ENCODE measurements at regions not wholly inside any gene's neighbourhood (a gene's known extent, or its start where the extent isn't known, plus 50 kb on each side); places are given as distances from the start of the nearest gene placed in this dataset.

- DNase-seq = no peak
These were observed 1075.6 kb upstream of the CNTNAP5 start for GRCh38 chr2:122949523-122949922.

- no peak for DNase-seq
These were observed 1069.3 kb upstream of the CNTNAP5 start for GRCh38 chr2:122955776-122956175.

- DNase-seq = peak; percentile 80
These were observed 1064.1 kb upstream of the CNTNAP5 start for GRCh38 chr2:122960759-122961641.

- no peak for DNase-seq
These were observed 1058.6 kb upstream of the CNTNAP5 start for GRCh38 chr2:122966461-122966860.

DNA sequence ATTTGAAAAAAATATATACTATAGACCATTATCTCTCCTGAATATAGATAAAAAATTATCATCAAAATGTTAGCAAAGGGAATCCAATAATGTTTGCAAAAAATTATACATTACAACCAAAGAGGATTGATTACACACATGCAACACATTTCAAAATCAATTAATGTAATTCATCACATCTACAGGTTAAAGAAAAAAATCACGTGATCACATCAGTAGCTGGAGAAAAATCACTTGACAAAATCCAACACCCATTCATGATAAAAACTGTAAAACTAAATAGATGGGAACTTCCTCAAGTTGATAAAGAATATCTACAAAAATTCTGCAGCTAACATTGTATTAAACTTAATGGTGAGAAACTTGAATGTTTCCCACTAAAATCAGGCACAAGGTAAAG, 1047.5 kb upstream of the CNTNAP5 start:
- no peak for DNase-seq

DNA sequence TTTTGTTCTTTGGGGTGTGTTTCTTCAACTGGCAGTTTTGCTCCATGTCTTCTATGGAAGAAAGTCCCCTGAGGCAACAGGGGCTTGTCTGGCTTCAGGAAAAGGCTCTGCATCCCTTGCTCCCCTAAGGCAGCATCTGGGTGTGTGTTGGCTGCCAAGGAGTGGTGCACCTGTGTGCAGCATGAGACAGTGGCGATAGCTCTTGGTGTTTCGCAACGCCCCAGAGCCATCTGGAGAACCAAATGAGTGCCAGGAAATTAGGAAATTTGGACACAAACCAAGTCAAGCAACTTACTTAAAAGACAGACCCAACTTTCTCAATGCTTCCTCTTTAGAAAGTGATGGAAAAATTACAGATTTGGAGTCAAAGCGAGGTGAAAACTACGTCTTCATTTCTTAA, 1044.4 kb upstream of the CNTNAP5 start:
- DNase-seq = no peak

DNA sequence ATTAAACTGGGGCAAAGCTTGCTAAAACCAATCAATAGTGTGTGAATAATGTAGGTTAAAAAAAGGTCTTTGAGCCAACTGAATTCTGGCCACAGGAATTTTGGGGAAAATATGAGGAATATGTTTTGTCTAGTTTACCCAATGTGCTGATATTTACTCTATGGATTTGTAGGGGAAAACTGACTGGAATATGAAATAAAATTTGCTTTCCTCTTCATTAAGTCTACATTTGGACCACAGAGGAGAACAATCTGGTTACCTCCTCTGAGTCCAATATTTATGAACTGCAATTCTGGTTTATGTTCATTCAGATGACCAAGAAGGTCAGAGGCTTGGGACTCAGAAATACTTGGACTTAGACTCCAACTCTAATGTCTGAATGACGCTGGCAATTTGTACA, 1042.2 kb upstream of the CNTNAP5 start:
- no peak for DNase-seq

DNA sequence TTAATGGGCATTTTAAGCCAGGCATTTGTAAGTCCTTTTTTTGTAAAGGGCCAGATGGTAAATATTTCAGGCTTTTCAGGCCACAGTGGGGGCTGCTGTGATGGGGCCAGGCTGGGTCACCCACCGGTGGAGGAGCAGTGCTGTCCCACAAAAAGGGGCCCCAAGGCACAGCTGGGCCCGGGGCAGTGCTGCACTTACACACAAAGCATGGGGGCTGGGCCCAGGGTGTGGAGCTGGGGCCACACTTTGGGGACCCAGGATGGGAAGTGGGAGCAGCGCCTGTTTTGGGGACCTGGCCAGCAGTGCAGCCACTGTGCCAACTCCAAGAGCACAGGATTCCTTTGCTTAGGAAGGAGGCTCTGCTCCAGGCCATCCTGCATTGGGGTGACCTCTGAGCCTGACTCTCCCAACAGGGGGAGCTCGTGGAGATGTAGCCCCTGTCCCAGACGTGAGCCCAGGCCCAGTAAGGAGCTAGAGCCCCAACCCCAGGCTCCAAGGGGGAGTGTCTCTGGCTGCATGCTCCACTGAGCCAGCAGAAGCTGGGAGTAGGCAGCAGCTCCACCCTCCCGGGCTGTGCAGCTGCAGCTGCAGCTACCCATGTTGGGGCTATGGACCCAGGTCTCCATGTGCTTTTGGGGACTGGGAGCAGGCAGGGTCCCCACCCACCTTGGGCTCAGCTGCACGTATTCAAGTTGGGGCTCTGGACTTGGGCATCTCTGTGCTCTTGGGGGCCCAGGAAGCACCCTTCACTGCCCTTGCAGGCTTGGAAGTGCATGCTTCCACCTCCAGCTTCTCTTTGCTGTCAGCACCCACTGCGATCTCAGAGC, 1036.5 kb upstream of the CNTNAP5 start:
- DNase-seq = no peak

- no peak for DNase-seq
These were observed 1031.5 kb upstream of the CNTNAP5 start for GRCh38 chr2:122993592-122993991.

DNA sequence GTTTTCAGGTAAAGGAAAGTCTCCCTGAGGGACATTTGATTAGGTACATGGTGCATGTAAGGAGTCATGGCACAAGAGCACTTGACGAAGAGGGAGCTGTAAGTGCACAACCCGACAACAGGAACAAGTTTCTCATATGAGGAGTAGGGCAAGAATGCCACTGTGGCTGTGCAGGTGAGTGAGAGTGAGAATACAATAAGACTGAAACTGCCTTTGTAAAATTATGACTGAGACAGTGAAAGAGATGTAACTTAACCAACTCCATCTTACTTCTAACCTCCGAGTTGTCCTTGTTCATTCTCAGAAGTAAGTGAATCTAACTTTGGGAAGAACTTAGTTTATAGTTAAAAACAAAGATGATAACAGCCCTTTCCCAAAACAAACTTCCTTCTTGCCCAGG, 1025.8 kb upstream of the CNTNAP5 start:
- no peak for DNase-seq

DNA sequence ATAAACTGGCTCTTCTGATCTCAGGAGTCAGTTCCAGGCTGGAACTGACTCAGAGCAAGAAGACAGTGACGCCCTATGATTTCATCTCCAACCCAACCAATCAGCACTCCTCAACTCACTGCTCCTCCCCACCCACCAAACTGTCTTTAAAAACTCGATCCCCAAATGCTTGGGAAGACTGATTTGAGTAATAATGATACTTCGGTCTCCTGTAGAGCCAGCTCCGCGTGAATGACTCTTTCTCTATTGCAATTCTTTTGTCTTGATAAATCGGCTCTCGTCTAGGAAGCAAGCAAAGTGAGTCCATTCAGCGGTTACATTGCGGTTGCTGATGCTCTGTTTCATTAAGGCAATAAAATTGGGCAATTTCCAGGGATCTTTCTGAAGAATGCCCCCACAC, 1025.3 kb upstream of the CNTNAP5 start:
- DNase-seq = no peak

DNA sequence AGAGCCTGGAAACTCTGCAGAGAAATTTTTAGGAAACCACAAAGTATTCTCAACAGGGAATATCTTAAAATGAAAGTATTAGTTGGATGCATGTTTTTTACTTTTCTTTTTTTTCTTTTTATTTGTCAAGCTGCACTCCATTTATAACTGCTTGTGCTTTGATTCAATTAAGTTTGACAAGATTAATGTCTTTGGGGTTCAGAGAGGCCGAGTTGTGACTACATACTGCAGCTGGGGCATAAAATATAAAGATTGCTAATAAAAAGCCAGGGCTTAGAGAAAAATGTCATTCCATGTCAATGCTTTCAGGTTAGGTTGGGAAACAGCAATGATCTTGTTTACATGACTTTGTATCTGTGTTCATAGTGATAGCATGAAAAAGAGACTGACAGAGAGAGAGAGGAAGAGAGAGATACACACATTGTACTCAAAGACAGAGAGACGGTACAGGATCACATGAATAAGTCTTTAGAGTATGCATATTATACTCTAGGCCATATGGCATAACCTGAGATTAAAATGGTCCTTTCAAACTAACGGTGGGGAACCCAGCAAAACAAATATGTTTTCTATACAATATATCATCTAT, 1022.3 kb upstream of the CNTNAP5 start:
- DNase-seq = no peak

GRCh38 chr2:123015186-123015585, 1009.9 kb upstream of the CNTNAP5 start:
- DNase-seq = no peak

DNA sequence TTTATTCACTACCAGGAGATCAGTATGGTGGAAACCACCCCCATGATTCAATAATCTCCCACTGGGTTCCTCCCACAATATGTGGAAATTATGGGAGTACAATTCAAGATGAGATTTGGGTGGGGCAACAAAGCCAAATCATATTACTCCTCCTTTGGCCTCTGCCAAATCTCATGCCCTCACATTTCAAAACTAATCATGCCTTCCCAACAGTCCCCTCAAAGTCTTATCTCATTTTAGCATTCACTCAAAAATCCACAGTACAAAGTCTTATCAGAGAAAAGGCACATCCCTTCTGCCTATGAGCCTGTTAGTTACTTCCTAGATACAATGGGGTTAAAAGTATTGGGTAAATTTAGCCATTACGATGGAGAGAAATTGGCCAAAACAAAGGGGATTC, 989.5 kb upstream of the CNTNAP5 start:
- DNase-seq = no peak

- DNase-seq = no peak
These were observed 988.8 kb upstream of the CNTNAP5 start for GRCh38 chr2:123036300-123036699.

DNA sequence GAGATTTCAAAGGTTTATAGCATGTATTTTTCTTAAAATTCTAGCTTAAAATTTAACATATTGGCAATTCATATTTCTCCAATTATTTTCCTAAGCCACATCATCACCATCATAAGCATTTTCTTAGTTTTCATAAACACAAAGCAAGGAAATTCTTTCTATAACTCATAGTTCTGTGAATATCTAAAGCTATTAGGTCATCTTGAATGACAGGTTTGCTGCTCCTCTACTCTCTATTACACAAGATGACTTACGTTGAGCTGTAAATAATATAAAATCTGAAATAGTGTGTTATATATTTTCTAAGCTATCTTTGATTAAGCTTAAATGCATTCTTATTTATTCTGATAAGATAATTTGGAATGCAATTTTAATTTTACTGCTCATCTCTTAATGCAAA, 984.6 kb upstream of the CNTNAP5 start:
- DNase-seq = no peak

DNA sequence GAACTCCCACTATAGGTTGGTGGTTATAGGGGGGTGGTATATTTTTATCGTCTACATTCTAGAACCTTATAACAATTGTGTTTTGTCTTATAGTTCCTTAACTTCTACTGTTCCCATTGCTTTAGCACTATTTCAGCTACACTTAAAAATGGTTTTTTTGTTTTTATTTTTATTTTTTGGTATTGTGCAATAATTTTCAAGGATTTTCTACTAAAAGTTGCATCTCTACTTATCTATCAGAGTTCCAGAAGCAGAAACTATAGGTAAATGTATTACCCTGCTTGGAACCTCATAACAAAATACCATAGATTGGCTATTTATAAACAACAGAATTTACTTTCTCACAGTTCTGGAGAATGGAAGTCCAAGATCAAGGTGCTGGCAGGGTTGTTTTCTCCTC, 981.6 kb upstream of the CNTNAP5 start:
- DNase-seq = no peak

DNA sequence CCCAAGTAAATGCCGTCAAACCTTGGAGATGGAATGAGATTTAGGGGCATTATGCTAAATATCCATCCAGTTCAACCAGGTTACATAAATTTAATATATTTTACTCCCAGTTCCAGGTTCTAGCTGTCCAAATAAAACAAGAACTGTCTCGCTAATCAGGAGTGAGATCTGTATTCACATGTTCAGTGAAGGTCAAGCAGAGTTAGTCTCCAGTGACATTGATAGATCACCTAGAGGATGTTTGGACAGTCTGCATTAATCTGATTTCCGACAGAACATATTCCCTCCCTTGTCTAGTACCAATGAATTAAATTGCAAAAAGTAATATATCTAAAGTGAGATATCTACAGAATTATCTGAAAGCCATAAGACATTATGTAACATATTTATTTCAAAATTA, 979.4 kb upstream of the CNTNAP5 start:
- DNase-seq = no peak

DNA sequence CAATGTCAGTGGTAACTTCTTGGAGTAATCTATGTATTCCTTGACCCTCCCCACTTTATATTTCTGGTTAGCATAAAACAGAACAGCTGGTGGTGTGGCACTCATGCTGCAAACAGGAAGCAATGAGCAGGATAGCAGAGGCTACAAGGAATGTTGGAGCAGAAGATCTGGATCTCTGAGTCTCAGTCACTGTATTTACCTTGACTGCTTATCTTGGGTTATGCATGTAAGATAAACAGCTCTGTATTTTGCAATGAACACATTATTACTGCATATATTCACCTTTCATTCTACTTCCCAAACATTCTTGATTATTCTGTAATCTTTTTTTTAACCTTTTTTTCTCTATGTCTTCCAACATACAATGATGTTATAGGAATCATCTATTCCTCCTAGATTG, 977.9 kb upstream of the CNTNAP5 start:
- DNase-seq = no peak

- no peak for DNase-seq
These were observed 974.0 kb upstream of the CNTNAP5 start for GRCh38 chr2:123051136-123051535.

DNA sequence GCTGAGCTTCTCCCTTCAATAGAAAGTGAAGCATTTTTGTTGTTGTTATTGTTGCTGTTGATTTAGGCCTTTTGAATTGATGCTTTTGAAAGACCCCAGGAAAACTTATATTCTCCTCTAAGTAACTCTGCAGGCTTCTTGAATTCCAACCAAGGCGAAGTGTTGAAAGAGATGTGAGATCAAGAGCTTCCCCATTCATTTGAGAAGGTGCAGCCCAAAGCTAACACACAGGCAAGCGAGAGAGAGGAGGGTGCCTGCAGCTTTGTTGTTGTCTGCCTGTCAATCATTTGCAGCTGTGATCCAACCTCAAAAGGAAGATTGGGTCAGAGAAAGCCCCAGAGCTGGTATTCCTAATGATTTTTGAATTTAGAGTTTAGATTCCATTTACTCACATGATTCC, 963.6 kb upstream of the CNTNAP5 start:
- DNase-seq = no peak

DNA sequence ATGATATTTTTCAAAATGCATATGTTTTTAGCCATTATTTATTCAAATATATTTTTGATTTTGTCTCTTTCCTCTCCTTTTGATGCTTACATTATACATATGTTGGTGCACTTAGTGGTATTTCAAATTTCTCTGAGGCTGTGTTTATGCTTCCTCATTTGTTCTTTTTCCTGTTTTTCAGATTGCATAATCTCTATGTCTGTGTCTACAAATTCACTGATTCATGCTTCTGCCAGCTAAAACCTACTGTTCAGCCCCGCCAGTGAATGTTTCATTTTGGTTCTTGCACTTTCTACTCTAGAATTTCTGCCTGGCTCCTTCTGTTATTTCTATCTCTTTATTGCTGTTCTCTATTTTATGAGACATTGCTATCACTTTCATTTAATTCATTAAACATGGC, 951.7 kb upstream of the CNTNAP5 start:
- no peak for DNase-seq

GRCh38 chr2:123073956-123074355, 951.1 kb upstream of the CNTNAP5 start:
- no peak for DNase-seq

DNA sequence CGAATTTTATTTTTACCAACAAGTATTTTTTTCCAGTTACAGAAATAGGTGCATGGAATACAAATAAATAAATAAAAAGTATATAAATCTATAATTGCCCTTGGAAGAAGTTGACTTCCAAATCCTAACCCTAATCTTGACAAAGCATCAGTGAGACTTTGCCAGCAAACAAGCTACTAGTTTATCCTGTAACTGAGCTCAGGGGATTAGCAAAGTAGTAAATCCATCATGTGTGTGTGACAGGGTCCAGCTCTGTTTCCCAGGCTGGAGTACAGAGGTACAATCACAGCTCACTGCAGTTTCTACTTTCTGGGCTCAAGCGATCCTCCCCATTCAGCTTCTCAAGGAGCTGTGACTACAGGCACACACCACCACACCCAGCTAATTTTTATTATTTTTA, 948.0 kb upstream of the CNTNAP5 start:
- DNase-seq = no peak
